ENCODE measurements at regions not wholly inside any gene's neighbourhood (a gene's known extent, or its start where the extent isn't known, plus 50 kb on each side); places are given as distances from the start of the nearest gene placed in this dataset.
A peak's percentile ranks its signal among the peaks of the same experiment; 100 is the strongest.

- Histone ChIP-seq H3K4me1 (ENCODE audit: control insufficient read depth in 2 of 3, insufficient read depth in 2 of 3, low read depth in 1 of 3, low read length in 3 of 3) (no peaks in the 10 kb centered on the region), H3K27me3 (ENCODE audit: control insufficient read depth, insufficient read depth, low read length) (no peaks in the 10 kb centered on the region), H3K9ac (ENCODE audit: low read length in 3 of 3) (no peak overlapping the region), H3K9me3 (ENCODE audit: control insufficient read depth in 2 of 3, insufficient read depth in 1 of 3, low read length in 3 of 3) (no peaks in the 10 kb centered on the region), H3K36me3 (ENCODE audit: control insufficient read depth in 2 of 3, insufficient read depth in 3 of 3, low read length in 3 of 3) (no peaks in the 10 kb centered on the region), H3K4me3 (ENCODE audit: low read length in 3 of 3) (no peak overlapping the region), H3K27ac (ENCODE audit: low read depth in 2 of 2, low read length in 2 of 2) (no peak overlapping the region)
- DNase-seq (no peak), FAIRE-seq (no peak)
- no peak for TF ChIP-seq CTCF (IDR thresholded peaks at IDR 0.05; ENCODE audit: borderline replicate concordance, extremely low read depth, insufficient read depth)
- intact Hi-C loops (cut with DNase I) = no loop called here
Observed at GRCh38 chr4:28675582-28675981, 1814.9 kb downstream of the STIM2 start.

- no peak for DNase-seq
- no peak overlapping the region for H3K9ac ChIP-seq (ENCODE audit: low read length in 3 of 3)
- intact Hi-C loops (cut with DNase I) = no loop called here
- TF ChIP-seq CTCF (IDR thresholded peaks at IDR 0.05; ENCODE audit: borderline replicate concordance, extremely low read depth, insufficient read depth) = no peak
- no peaks in the 10 kb centered on the region for H3K4me1 ChIP-seq (ENCODE audit: control insufficient read depth in 2 of 3, insufficient read depth in 2 of 3, low read depth in 1 of 3, low read length in 3 of 3)
- H3K4me3 ChIP-seq (ENCODE audit: low read length in 3 of 3) = no peak overlapping the region
- H3K36me3 ChIP-seq (ENCODE audit: control insufficient read depth in 2 of 3, insufficient read depth in 3 of 3, low read length in 3 of 3) = no peaks in the 10 kb centered on the region
- no peak for FAIRE-seq
- H3K27ac ChIP-seq (ENCODE audit: low read depth in 2 of 2, low read length in 2 of 2) = no peak overlapping the region
- H3K27me3 ChIP-seq (ENCODE audit: control insufficient read depth, insufficient read depth, low read length) = no peaks in the 10 kb centered on the region
- no peaks in the 10 kb centered on the region for H3K9me3 ChIP-seq (ENCODE audit: control insufficient read depth in 2 of 3, insufficient read depth in 1 of 3, low read length in 3 of 3)
Observed at GRCh38 chr4:28677808-28678207, 1817.2 kb downstream of the STIM2 start.

DNA sequence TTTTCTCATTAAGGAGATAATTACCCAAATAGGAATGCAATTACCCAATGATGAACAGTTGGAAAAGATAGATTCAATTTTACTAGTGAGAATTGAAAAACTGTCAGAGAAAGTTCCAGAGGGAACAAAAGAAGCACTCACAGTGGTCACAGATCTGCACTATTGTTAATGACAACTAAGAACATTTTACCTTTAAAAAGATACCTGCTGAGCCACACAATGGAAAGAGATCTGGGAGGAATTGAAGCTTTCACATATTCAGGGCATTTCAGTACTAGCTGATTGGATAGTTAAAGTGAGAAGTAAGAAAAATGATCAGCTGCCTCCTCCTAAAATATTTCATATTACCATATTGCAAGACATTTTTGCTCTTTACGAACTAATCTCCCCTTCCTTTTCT is 1822.2 kb downstream of the STIM2 start:
- DNase-seq (no peak), FAIRE-seq (no peak)
- intact Hi-C loops (cut with DNase I) = no loop called here
- Histone ChIP-seq H3K9ac (ENCODE audit: low read length in 3 of 3) (no peak overlapping the region), H3K36me3 (ENCODE audit: control insufficient read depth in 2 of 3, insufficient read depth in 3 of 3, low read length in 3 of 3) (no peaks in the 10 kb centered on the region), H3K9me3 (ENCODE audit: control insufficient read depth in 2 of 3, insufficient read depth in 1 of 3, low read length in 3 of 3) (no peaks in the 10 kb centered on the region), H3K4me1 (ENCODE audit: control insufficient read depth in 2 of 3, insufficient read depth in 2 of 3, low read depth in 1 of 3, low read length in 3 of 3) (no peaks in the 10 kb centered on the region), H3K27ac (ENCODE audit: low read depth in 2 of 2, low read length in 2 of 2) (no peak overlapping the region), H3K4me3 (ENCODE audit: low read length in 3 of 3) (no peak overlapping the region), H3K27me3 (ENCODE audit: control insufficient read depth, insufficient read depth, low read length) (no peaks in the 10 kb centered on the region)
- no peak for TF ChIP-seq CTCF (IDR thresholded peaks at IDR 0.05; ENCODE audit: borderline replicate concordance, extremely low read depth, insufficient read depth)

DNA sequence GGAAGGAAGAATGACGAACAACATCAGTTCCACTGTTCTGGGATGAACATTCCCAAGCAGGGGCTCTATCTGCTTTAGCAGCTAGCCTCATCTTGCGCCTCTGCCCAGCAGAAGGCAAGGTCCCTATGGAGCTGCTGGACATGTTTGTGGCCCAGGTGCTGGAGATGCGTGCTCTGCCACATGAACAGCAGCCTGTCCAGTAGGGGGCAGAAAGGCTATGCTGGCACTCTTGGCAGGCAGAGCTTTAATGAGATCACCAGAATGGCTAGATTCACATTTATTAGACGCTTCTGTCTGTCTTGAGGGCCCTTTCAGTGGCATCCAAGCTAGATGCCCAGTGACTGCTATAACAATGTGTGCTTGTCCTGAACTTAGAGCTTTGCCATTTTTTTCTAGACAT is 1826.0 kb downstream of the STIM2 start:
- Histone ChIP-seq H3K27me3 (ENCODE audit: control insufficient read depth, insufficient read depth, low read length) (no peaks in the 10 kb centered on the region), H3K27ac (ENCODE audit: low read depth in 2 of 2, low read length in 2 of 2) (no peak overlapping the region), H3K9ac (ENCODE audit: low read length in 3 of 3) (no peak overlapping the region), H3K4me1 (ENCODE audit: control insufficient read depth in 2 of 3, insufficient read depth in 2 of 3, low read depth in 1 of 3, low read length in 3 of 3) (no peaks in the 10 kb centered on the region), H3K9me3 (ENCODE audit: control insufficient read depth in 2 of 3, insufficient read depth in 1 of 3, low read length in 3 of 3) (no peaks in the 10 kb centered on the region), H3K36me3 (ENCODE audit: control insufficient read depth in 2 of 3, insufficient read depth in 3 of 3, low read length in 3 of 3) (no peaks in the 10 kb centered on the region), H3K4me3 (ENCODE audit: low read length in 3 of 3) (no peak overlapping the region)
- DNase-seq (peak in 3 of 5 donors; percentile 15 to 30 (median 29)), FAIRE-seq (no peak)
- intact Hi-C loops (cut with DNase I) = no loop called here
- peak; percentile 41 for TF ChIP-seq CTCF (IDR thresholded peaks at IDR 0.05; ENCODE audit: borderline replicate concordance, extremely low read depth, insufficient read depth)
